ENCODE measurements at regions not wholly inside any gene's neighbourhood (a gene's known extent, or its start where the extent isn't known, plus 50 kb on each side); places are given as distances from the start of the nearest gene placed in this dataset.

- DNase-seq (ENCODE audit: low spot score): no peak
These were observed 469.1 kb upstream of the BTBD3 start for GRCh38 chr20:11448554-11448953.

DNA sequence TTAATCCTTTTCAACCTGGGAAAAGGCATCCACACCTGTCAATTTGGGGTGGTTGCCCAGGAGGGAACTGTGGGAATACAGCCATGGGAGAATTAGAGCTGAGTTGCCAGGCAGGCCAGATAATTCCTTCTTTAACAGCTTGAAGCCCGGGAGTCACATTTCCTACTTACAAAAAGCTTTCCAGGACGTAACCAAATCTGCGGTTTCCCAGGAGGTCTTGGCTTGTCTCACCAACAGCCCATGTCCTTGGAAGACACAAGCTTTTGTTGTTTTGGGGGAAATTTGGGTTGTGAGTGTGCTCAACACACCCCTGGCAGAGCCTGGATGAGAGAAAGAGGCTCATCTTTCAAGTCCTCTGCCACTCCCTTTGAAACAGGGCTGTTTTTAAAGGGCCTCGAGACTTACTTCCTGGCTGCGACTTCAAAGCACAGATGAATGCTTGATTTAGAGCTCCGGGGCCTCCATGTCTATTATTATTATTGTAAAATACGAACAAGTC lies 465.9 kb upstream of the BTBD3 start:
- no peak for DNase-seq (ENCODE audit: low spot score)

DNA sequence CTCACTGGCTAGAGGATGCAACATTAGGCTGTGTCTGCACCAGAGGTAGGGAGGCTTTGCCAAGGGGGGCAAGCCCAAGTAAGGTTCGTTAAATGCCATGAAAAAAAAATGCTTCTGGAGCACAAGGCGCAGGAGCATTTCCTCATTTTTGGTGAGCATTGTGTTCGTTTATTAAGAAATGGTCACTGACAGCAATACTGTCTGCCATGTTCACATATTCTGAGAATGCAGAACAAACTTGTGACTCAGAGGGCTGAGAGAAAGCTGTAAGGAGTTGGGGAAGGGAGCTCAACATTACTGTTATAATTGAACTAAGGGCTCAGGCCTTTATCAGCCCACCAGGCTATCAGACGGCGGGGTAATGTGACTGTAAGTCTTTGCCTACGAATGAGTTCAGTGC lies 465.4 kb upstream of the BTBD3 start:
- no peak for DNase-seq (ENCODE audit: low spot score)

GRCh38 chr20:11453430-11453829 lies 464.3 kb upstream of the BTBD3 start:
- DNase-seq (ENCODE audit: low spot score): peak; percentile 21

DNA sequence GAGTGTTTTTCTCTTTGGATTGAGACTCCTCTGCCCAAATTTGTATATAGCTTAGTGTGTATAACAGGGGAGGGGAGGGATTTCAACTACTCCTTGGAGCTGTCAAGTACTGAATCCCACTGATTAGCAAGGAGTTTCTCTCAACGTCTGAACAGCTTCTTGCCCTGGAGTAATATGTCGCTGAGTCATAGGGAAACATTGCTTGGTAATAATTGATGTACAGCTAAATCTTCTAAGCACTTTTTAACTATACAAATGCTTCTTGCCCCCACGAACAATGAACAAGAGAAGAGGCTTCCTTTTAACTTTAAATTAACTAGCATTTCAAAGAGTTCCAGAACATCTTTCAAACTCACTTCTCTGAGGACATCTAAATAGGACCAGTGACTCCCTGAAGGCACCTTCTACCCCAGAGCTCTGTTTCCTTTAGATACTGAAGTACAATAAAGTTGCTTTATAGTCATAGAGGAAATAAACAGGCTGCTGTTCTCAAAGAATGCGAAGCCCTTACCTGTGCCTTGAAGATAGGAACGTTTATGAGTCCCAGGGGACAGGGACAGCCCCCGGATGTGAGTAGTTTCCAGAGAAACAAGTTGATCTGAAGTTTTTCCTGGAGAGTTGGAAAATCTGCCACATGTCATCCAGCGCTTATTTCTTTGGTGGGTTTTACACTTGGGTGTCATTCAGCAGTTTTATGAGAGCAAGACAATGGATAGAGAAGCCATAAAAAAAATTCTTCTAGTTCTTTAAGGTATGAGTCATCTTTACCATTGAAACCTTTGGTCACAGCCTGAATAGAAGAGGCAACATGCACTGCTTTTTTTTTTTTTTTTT lies 462.5 kb upstream of the BTBD3 start:
- peak; percentile 85 for DNase-seq (ENCODE audit: low spot score)

DNA sequence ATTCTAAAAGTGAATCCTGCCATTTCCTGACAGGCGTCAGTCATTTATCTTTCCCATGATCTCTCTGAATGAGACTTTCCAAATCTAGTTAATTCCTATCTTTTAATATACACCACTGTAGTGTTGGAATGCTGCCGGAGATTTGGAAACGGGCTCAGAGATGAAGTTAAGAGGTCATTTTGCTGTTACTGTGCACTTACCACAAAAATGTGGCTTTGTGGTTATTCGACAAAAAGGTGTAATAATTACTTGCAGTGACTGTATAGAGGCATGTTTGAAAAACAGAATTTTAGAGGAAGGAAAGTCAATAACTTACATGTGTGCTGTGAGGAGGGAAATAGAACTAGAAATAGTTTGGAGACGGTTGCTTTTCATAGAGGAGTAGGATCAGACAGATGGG lies 460.2 kb upstream of the BTBD3 start:
- no peak for DNase-seq (ENCODE audit: low spot score)

DNA sequence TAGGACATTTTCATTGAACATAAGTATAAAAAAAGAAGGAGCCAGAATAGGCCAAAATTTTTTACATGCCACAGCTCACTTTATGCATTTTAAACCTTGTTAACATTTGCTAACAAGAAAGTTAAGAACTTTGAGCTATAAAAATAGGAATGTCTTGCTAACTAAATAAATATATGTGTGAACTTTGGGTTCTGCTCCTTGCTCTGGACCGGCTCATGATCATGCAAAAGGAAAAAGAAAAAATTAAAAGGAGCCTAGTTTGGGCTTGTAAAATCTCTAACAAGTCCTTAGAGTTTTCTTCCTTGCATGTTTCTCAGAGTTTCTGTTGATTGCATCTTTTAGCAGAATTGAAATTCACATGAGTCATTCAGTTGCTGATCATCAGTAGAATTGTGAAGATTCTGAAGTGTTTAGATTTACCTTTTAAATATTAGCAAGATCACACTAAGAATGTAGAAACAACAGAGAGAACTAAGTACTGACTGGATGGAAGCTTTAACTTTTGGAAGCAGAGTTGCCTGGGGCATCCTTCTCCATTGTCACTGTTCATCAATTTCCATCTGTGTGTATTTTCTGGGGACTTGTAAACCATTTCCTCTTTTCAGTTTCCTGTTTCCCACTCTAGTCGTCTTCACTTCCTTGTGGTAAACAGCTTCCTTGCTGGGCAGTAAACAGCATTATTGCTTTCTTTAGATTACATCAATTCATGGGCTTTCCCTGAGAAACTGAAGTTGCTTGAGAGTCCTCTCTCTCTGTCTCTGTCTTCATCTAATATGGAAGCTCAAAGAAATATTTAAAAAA lies 458.4 kb upstream of the BTBD3 start:
- no peak for DNase-seq (ENCODE audit: low spot score)

- no peak for DNase-seq (ENCODE audit: low spot score)
These were observed 450.3 kb upstream of the BTBD3 start for GRCh38 chr20:11467436-11467835.

GRCh38 chr20:11468880-11469279 lies 448.8 kb upstream of the BTBD3 start:
- DNase-seq (ENCODE audit: low spot score): no peak

- no peak for DNase-seq (ENCODE audit: low spot score)
These were observed 447.8 kb upstream of the BTBD3 start for GRCh38 chr20:11469795-11470435.

GRCh38 chr20:11473983-11474382 lies 443.7 kb upstream of the BTBD3 start:
- peak; percentile 88 for DNase-seq (ENCODE audit: low spot score)

DNA sequence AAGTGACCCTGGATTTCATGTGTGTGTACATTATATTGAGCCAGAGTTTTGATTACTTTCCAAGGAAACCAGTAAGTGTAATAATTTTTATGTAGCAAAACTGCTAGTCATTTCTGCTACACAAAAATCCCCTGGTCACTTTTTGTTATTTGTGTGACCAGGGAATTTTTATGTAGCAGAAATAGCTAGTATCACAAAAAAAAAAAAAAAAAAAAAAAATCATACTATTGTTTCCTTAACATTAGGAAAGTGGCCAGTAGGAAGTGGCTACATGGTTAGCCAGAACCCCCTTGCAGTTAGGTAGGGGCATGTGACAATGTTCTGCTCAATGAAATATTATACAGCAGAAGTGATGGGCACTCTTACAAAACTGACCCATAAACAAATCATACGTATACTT lies 434.0 kb upstream of the BTBD3 start:
- no peak for DNase-seq (ENCODE audit: low spot score)

- DNase-seq (ENCODE audit: low spot score): no peak
These were observed 433.2 kb upstream of the BTBD3 start for GRCh38 chr20:11484479-11484878.

DNA sequence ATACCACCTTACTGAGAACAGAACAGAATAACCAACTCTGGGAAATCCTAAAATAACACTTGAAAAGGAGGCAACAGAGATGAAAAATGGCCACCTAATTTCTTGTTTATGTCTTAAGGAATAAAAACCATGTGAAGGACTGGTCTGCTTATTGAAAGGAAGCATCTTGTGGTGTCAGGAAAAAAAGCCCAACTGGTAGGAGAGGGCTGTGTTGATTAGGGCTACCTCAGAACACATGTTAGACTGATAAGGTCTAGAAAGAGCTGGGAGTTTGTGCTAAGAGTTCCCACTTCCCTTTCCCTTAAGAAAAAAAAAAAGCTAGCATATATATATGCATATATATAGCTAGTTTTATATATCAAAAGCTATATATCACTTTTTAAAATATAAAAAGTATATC lies 425.3 kb upstream of the BTBD3 start:
- no peak for DNase-seq (ENCODE audit: low spot score)

DNA sequence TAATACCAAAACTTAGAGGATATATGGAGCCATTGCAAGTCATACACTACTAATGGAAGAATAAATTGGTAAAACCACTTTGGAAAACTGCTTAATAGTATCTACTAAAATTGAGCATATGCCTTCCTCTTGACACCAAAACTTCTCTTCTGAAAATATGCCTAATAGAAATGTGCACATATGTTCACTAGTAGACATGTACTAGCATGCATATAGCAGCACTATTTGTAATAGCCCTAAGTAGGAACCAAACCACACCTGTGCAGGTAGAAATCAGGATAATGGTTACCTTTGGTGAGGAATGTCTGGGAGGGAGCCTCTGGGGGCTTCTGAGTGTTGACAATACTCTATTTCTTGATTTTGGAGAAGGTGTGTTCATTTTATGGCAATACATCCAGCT lies 424.8 kb upstream of the BTBD3 start:
- DNase-seq (ENCODE audit: low spot score): no peak

DNA sequence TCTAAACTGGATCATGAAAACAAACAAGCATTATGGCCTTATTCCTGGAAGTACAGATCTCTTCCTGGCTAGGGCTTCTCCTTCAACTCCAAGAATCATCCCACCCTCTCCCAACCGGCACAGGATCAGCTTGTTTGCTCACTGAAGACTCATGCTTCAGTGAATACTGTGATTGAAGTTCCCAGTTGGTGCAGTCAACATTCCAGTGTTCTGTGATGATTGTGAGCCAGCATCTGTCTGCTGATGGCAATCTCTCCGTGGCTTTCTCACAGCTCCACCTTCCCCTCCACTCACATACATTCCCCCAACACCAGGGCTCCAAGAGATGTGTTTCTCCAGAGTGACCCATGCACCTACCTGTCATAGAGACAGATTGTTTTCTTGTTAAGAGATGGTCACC lies 421.3 kb upstream of the BTBD3 start:
- DNase-seq (ENCODE audit: low spot score): no peak

DNA sequence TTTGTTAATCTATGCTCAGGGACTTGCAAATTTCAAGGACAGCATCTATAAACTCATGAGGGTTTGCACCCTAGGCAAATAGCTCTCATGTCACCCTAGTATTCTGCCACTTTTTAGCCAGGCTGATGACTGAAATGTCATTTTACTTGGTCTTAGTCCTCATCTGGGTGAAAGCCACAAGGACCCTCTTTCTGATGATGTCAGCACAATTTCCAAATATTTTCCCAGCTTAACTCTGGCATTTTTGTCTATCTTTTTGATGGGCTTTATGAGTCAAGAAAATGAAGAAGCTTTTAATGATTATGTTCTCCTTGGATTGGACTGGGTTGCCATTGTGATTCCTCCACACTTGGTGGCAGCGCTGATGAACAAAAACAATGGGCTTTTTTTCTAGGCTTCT lies 420.1 kb upstream of the BTBD3 start:
- DNase-seq (ENCODE audit: low spot score): no peak

GRCh38 chr20:11499101-11499634 lies 418.5 kb upstream of the BTBD3 start:
- no peak for DNase-seq (ENCODE audit: low spot score)

- no peak for DNase-seq (ENCODE audit: low spot score)
These were observed 415.6 kb upstream of the BTBD3 start for GRCh38 chr20:11502061-11502460.

DNA sequence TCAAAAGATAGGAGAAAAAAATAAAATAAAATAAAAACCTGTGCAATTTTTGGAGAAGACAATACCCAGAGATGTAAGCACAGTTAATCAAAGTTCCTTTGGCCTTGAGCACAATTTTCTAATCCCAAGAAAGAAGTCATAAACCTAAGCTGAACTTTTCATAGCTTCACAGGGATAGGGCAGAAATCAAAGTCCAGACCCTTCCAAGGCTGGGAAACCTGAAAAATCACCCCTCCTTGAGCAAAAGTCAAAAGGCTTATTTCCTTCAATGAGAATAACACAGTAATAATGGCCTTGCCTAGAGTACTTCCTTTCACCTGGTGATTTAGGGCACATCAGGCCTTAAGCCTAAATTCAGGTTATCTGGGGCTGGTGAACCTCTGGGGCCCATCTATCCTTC lies 415.0 kb upstream of the BTBD3 start:
- no peak for DNase-seq (ENCODE audit: low spot score)

DNA sequence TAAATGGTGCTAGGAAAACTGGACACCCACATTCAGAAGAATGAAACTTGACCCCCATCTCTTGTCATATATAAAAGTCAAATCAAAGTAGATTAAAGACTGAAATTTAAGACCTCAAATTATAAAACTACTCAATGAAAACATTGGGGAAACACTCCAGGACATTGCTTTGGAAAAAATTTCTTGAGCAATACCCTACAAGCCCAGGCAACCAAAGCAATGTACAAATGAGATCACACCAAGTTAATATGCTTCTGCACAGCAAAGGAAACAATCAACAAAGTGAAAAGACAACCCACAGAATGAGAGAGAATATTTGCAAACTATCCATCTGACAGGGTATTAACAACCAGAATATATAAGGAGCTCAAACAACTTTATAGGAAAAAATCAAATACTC lies 407.9 kb upstream of the BTBD3 start:
- no peak for DNase-seq (ENCODE audit: low spot score)

DNA sequence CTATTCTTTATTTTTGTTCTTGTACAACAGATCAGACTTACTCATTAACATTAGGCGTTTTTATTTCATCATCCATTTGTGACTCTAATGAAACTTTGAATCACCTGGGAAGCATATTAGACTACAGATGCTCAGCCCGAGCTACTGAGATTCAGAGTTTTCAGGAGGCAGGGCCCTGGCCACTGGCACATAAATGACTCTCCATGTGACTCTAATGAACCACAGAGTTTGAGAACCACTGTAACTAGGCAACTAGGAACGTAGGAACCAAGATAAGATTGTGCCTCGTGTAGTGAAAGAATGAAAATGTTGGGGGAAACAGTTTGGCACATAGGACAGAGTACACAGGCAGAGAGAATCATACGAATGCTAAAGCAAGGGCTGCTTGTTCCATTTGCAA lies 405.9 kb upstream of the BTBD3 start:
- no peak for DNase-seq (ENCODE audit: low spot score)

Measured in COLO829 (cell line).